Stimulated activated memory B cell treated with anti-CD40 and anti-IgM and Interleukin-4, amounts not matched to agents 10 μg/mL and 1 μg/mL and 100 μg/mL, for 72 hours (primary cell): ENCODE measurements at regions not wholly inside any gene's neighbourhood (a gene's known extent, or its start where the extent isn't known, plus 50 kb on each side); places are given as distances from the start of the nearest gene placed in this dataset.
"Not testable (repeated sequence)": the region's sequence is repeated elsewhere in the genome, so short reads cannot be mapped to it uniquely, and the experiment has no call there.

Experiments
- ATAC-seq: fragments of 150-1000 bp; cut with Tn5 transposase; 2 replicates; pipeline ENCODE4 v1.10.0; 2021
- H3K27ac Mint-ChIP-seq: one replicate; pipeline ENCODE4 v1.8.0; 2022; ENCODE audit warnings: mild to moderate bottlenecking, mixed read lengths
- H3K27me3 Mint-ChIP-seq: one replicate; pipeline ENCODE4 v1.8.0; 2022; ENCODE audit warnings: mixed read lengths
- H3K36me3 Mint-ChIP-seq: one replicate; pipeline ENCODE4 v1.8.0; 2022; ENCODE audit warnings: mixed read lengths
- H3K4me1 Mint-ChIP-seq: one replicate; pipeline ENCODE4 v1.8.0; 2022; ENCODE audit warnings: mixed read lengths
- H3K4me3 Mint-ChIP-seq: one replicate; pipeline ENCODE4 v1.8.0; 2022; ENCODE audit warnings: mild to moderate bottlenecking, moderate library complexity, mixed read lengths
- H3K9me3 Mint-ChIP-seq: one replicate; pipeline ENCODE4 v1.8.0; 2022; ENCODE audit warnings: mixed read lengths

GRCh38 chr2:89236832-89237450, 545.5 kb downstream of the RPIA start:
- not testable (repeated sequence) for H3K36me3 Mint-ChIP-seq, H3K9me3 Mint-ChIP-seq, ATAC-seq, H3K27me3 Mint-ChIP-seq, H3K4me1 Mint-ChIP-seq, H3K4me3 Mint-ChIP-seq, H3K27ac Mint-ChIP-seq

GRCh38 chr2:89237783-89238182, 546.3 kb downstream of the RPIA start:
- H3K36me3 Mint-ChIP-seq, H3K4me1 Mint-ChIP-seq, ATAC-seq, H3K27ac Mint-ChIP-seq, H3K27me3 Mint-ChIP-seq, H3K9me3 Mint-ChIP-seq, H3K4me3 Mint-ChIP-seq: not testable (repeated sequence)

GRCh38 chr2:89243114-89243700, 551.7 kb downstream of the RPIA start:
- H3K27me3 Mint-ChIP-seq, H3K4me3 Mint-ChIP-seq, H3K9me3 Mint-ChIP-seq, H3K27ac Mint-ChIP-seq, H3K36me3 Mint-ChIP-seq: not testable (repeated sequence)
- H3K4me1 Mint-ChIP-seq: peaks cover 20% of the 10 kb centered on the region
- peak; percentile 97 for ATAC-seq

GRCh38 chr2:89244407-89244806, 552.9 kb downstream of the RPIA start:
- H3K27me3 Mint-ChIP-seq, H3K27ac Mint-ChIP-seq, H3K9me3 Mint-ChIP-seq, H3K4me3 Mint-ChIP-seq, H3K36me3 Mint-ChIP-seq, ATAC-seq: not testable (repeated sequence)
- H3K4me1 Mint-ChIP-seq: peaks cover 25% of the 10 kb centered on the region

GRCh38 chr2:89245478-89245877, 554.0 kb downstream of the RPIA start:
- ATAC-seq: peak; percentile 40
- Mint-ChIP-seq H3K27ac (peak overlapping the region; percentile 73), H3K4me3 (peak overlapping the region; percentile 12), H3K4me1 (peaks cover 25% of the 10 kb centered on the region)
- H3K27me3 Mint-ChIP-seq, H3K36me3 Mint-ChIP-seq, H3K9me3 Mint-ChIP-seq: not testable (repeated sequence)

- Mint-ChIP-seq H3K27ac (peak overlapping the region; percentile 73), H3K4me1 (peaks cover 25% of the 10 kb centered on the region), H3K4me3 (peak overlapping the region; percentile 45)
- H3K9me3 Mint-ChIP-seq, H3K27me3 Mint-ChIP-seq, H3K36me3 Mint-ChIP-seq, ATAC-seq: not testable (repeated sequence)
These were observed 554.6 kb downstream of the RPIA start for GRCh38 chr2:89246027-89246426.

- not testable (repeated sequence) for H3K36me3 Mint-ChIP-seq, H3K4me3 Mint-ChIP-seq, H3K27me3 Mint-ChIP-seq, ATAC-seq, H3K9me3 Mint-ChIP-seq
- Mint-ChIP-seq H3K4me1 (peaks cover 25% of the 10 kb centered on the region), H3K27ac (peak overlapping the region; percentile 73)
These were observed 555.1 kb downstream of the RPIA start for GRCh38 chr2:89246620-89247019.

- ATAC-seq, H3K27me3 Mint-ChIP-seq, H3K36me3 Mint-ChIP-seq, H3K4me3 Mint-ChIP-seq, H3K27ac Mint-ChIP-seq, H3K9me3 Mint-ChIP-seq, H3K4me1 Mint-ChIP-seq: not testable (repeated sequence)
These were observed 563.5 kb downstream of the RPIA start for GRCh38 chr2:89255013-89255412.

GRCh38 chr2:89273443-89273842, 582.0 kb downstream of the RPIA start:
- not testable (repeated sequence) for H3K36me3 Mint-ChIP-seq, H3K9me3 Mint-ChIP-seq, H3K4me3 Mint-ChIP-seq, H3K27ac Mint-ChIP-seq, H3K27me3 Mint-ChIP-seq, H3K4me1 Mint-ChIP-seq, ATAC-seq

- not testable (repeated sequence) for H3K9me3 Mint-ChIP-seq, H3K4me1 Mint-ChIP-seq, H3K27me3 Mint-ChIP-seq, H3K27ac Mint-ChIP-seq, H3K36me3 Mint-ChIP-seq, H3K4me3 Mint-ChIP-seq
- ATAC-seq: peak; percentile 41
These were observed 589.1 kb downstream of the RPIA start for GRCh38 chr2:89280536-89280935.

- H3K27ac Mint-ChIP-seq, H3K27me3 Mint-ChIP-seq, H3K4me3 Mint-ChIP-seq, H3K9me3 Mint-ChIP-seq, H3K36me3 Mint-ChIP-seq, H3K4me1 Mint-ChIP-seq: not testable (repeated sequence)
- peak; percentile 57 for ATAC-seq
These were observed 595.1 kb downstream of the RPIA start for GRCh38 chr2:89286448-89287080.

- not testable (repeated sequence) for H3K9me3 Mint-ChIP-seq, H3K27me3 Mint-ChIP-seq, H3K27ac Mint-ChIP-seq, H3K36me3 Mint-ChIP-seq, H3K4me1 Mint-ChIP-seq, H3K4me3 Mint-ChIP-seq
- peak; percentile 74 for ATAC-seq
These were observed 595.6 kb downstream of the RPIA start for GRCh38 chr2:89287084-89287483.

GRCh38 chr2:89291717-89292298, 600.3 kb downstream of the RPIA start:
- not testable (repeated sequence) for H3K36me3 Mint-ChIP-seq, H3K27me3 Mint-ChIP-seq, H3K4me3 Mint-ChIP-seq, H3K9me3 Mint-ChIP-seq, H3K4me1 Mint-ChIP-seq, H3K27ac Mint-ChIP-seq
- ATAC-seq: peak; percentile 65

GRCh38 chr2:89293399-89293798, 601.9 kb downstream of the RPIA start:
- H3K9me3 Mint-ChIP-seq, ATAC-seq: not testable (repeated sequence)

GRCh38 chr2:89294335-89294734, 602.9 kb downstream of the RPIA start:
- ATAC-seq, H3K4me3 Mint-ChIP-seq, H3K27me3 Mint-ChIP-seq, H3K9me3 Mint-ChIP-seq, H3K4me1 Mint-ChIP-seq, H3K36me3 Mint-ChIP-seq, H3K27ac Mint-ChIP-seq: not testable (repeated sequence)

More at GRCh38 chr2:89293399-89293798, 601.9 kb downstream of the RPIA start:
- H3K4me1 Mint-ChIP-seq, H3K36me3 Mint-ChIP-seq, H3K4me3 Mint-ChIP-seq, H3K27ac Mint-ChIP-seq, H3K27me3 Mint-ChIP-seq: not testable (repeated sequence)

GRCh38 chr2:89296820-89297398, 605.4 kb downstream of the RPIA start:
- not testable (repeated sequence) for H3K27ac Mint-ChIP-seq, ATAC-seq, H3K27me3 Mint-ChIP-seq, H3K9me3 Mint-ChIP-seq, H3K36me3 Mint-ChIP-seq, H3K4me1 Mint-ChIP-seq, H3K4me3 Mint-ChIP-seq
